H1 (cell line): ENCODE measurements at regions not wholly inside any gene's neighbourhood (a gene's known extent, or its start where the extent isn't known, plus 50 kb on each side); places are given as distances from the start of the nearest gene placed in this dataset.

Experiments
- CBX8 ChIP-seq: fragments of 300-800, 300-1000 bp; sonication (generic); IDR thresholded peaks from 2 replicates; pipeline ENCODE4 v1.7.1; 2016; ENCODE audit warnings: low read depth, low read length, borderline replicate concordance
- JUN ChIP-seq: IDR thresholded peaks from 2 replicates; pipeline ENCODE4 v1.6.1; 2011; ENCODE audit warnings: low read depth, mild to moderate bottlenecking, improper control_type of control experiment, low read length
- NANOG ChIP-seq: IDR thresholded peaks from 2 replicates; pipeline ENCODE4 v1.6.1; 2011; ENCODE audit warnings: low read length, low read depth, mild to moderate bottlenecking, inconsistent platforms; ENCODE audit not compliant: insufficient read depth, poor library complexity, severe bottlenecking

GRCh38 chr1:98056781-98057180 lies 135.9 kb upstream of the DPYD start (continued):
- TF ChIP-seq JUN (no peak), NANOG (no peak), CBX8 (no peak)
